GM21825 (cell line): ENCODE measurements at regions not wholly inside any gene's neighbourhood (a gene's known extent, or its start where the extent isn't known, plus 50 kb on each side); places are given as distances from the start of the nearest gene placed in this dataset.
A peak's percentile ranks its signal among the peaks of the same experiment; 100 is the strongest.
"Not testable (repeated sequence)": the region's sequence is repeated elsewhere in the genome, so short reads cannot be mapped to it uniquely, and the experiment has no call there.

ENCODE experiments used
- ATAC-seq: cut with Tn5 transposase; IDR thresholded peaks from one replicate; pipeline ENCODE4 v1.9.1; 2021; ENCODE audit warnings: mild to moderate bottlenecking, moderate library complexity; ENCODE audit not compliant: unreplicated experiment

DNA sequence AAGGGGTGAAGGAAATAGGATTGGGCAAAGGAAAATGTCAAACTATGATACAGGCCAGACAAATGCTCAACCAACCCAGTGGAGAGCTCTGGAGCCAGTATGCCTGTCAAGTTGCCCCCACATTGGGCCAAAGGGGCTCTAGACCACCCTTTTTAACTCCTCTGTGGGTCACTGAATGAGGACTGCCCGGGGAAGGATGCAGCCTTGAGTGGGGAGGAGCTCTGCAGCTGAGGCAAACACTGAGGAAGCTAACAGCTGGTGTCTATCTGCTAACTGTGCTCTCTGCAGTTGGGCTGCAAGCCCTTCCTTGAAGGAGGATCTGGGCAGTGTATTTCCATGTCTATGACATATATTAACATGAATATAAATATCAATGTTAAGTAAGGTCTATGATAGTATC, 98.4 kb upstream of the PRSS16 start:
- ATAC-seq = no peak

DNA sequence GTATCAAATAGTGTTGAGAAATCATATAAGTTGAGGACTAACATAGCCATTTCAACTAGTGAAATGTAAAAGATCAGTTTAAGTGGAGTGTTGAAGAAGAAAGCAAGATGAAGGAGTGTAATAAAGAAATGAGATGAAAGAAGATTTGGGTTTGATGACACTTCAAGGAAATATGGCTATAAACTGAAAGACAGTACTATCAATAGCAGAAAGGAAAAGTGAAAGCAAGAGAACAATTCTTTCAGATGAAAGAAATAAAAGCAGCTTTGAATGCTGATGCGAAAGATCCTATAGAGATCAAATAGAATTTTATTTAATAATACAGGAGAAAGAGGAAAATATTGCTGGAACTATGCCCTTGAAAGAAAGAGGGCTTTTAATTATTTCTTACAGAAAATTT, 92.8 kb upstream of the PRSS16 start:
- no peak for ATAC-seq

DNA sequence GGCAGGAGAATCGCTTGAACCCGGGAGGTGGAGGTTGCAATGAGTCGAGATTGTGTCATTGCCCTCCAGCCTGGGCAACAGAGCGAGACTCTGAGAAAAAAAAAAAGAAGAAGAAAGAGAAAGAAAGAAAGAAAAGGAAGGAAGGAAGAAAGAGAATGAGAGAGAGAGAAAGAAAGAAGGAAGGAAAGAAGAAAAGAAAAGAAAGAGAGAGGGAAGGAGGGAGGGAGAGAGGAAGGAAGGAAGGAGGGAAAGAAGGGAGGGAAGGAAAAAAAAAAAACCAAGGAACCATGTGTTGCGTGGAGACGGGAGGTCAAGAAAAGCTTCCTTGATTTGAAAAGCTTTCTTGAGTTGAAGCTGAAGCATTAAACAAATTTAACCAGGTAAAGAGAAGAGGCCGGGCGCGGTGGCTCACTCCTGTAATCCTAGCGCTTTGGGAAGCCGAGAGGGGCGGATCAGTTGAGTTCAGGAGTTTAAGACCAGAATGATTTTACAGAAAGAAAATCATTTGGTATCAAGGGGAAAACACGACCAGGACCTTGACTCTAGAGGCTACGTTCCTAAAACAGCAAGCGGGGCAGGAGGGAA, 90.5 kb upstream of the PRSS16 start:
- ATAC-seq = no peak

DNA sequence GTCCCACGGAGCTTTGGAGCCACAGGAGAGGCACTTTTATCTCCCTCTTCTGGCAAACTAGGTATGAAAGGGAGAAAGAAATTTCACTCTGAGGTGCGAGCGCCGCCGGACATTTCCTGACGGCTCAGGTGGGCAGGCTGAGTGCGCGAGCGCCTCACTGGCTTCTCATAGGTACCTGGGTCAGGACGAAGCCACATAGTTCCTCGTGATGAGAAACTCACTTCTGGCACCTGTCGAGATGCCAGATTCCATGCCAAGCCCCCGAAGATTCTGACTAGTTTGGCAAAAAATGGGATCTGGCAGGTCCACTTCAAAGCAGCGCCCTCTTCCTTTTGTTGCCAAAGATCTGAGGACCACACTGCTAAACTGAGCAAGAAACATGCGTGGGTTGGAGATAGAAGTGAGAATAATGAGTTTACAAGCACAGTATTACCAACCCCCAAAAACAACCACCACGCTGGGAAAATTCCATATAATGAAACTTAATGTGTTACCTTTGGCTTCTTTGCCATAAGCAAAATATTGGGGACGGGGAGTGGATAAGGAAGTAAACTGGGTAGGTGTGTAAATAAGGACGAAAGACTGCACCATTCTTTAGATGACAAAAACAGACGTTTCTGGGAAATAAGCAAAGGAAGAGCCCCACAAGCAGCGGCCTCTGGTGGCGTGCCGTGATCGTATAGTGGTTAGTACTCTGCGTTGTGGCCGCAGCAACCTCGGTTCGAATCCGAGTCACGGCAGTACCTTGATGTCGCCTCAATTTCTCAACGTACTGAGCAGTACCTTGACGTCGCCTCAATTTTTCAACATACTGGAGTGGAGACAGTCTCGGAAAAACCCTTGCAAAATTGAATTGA, 89.8 kb upstream of the PRSS16 start:
- peak; percentile 46 for ATAC-seq

DNA sequence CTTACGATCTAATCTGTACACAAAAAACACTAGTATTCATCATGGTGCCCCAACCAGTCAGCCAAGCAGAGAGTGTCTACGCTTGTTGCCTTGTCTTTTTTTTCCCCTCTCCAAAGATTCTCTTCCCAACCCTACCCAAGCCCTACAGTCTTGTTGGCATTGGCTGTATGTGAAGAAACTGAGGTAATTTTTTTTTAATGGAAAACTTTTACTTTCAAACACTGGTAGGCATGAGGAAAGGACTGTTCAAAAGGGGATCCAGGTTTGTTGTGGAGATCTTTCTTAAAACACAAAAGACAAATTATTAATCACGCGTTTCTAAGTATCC, 89.2 kb upstream of the PRSS16 start:
- ATAC-seq = no peak

DNA sequence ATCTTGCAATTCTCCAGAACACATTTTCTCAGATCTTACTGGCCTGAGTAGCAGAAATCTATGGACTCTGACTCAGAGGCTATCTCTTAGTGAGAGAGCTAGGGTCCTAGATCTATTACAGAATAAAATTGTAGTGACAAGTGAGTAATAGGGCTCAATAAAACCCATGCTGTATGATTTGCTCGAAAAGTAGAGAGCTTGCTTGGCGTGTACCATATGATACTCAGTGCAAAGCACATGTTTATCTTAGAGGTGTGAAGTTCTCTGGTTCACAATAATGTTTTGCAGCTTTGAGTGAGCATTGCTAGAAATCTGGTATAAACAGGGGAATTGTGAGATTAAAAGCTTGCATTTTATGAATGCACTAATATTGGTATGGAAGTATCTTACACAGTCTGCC, 87.8 kb upstream of the PRSS16 start:
- no peak for ATAC-seq

DNA sequence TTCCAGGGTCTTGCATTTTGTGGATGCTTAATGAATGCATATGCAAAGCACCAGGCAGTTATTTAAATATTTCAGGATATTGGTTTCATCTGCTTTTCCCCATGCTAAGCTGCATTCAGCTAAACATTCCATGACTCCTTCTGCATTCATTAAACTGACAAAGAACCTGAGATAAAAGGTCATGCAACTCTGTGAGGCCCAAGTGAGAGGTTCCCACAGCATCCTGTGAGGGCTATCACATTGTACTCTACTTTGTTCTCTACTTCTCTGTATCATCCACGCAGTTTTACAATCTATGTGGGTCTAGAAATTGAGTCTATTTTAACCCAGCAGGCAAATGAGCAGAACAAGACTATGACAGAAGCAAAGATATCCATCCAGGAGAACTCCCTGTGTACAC, 86.4 kb upstream of the PRSS16 start:
- ATAC-seq = no peak

DNA sequence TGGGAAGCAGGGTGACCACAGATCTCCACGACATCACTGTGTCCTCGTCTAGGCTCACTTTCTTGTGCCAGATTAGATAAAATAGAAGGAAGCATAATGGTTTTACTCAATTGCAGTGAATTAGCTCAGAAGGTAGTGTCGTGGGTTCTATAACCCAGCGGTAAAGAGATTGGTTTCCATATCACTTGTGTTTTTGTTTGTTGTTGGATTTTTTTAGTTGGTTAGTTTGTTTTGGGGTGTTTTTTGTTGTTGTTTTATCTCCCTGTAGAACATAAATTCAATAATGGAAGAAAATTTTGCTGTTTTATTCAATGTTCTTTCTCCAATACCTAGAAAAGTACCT, 85.9 kb upstream of the PRSS16 start:
- no peak for ATAC-seq

DNA sequence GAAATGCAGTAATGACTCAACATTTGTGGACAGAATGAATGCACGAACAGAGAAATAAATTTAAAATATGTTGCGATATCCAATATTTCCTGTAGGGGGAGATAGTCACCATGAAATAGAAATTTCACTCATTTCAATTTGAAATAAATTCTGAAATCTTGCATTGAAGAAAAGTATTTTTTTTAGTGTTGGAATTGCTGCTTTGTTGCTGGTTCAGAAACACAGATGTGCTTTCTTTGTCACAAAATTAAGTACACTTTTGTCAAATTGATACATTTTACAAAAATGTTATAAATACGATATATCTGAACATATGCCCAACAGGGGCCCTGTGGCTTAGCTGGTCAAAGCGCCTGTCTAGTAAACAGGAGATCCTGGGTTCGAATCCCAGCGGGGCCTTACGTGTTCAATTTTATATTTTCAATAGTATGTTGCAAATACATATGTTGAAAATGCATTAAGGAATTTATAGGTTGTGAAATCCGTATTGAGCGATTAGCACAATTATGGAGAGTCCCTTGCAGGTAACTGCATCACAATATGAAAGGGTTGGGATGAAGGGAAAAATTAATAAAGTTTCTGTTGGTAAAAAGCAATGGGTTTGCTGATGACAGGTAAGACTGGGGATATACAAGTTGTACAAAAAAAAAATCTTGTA, 85.4 kb upstream of the PRSS16 start:
- ATAC-seq = no peak

DNA sequence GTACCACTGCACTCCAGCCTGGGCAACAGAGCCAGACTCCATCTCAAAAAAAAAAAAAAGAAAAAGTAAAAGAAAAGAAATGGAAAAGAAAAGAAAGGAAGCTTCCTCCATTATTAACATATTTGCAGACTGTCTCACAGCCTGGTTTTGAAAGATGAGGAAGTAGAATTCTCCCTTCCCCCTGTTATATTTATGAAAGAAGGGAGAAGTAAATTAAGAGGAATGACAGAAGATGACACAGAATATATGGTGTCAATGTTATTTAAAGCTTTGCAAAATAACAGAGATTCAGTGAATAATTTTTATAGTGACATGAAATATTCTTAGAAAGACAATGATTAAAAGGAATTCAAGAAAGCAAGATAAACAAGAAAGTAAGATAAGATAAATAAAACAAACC, 83.7 kb upstream of the PRSS16 start:
- no peak for ATAC-seq

DNA sequence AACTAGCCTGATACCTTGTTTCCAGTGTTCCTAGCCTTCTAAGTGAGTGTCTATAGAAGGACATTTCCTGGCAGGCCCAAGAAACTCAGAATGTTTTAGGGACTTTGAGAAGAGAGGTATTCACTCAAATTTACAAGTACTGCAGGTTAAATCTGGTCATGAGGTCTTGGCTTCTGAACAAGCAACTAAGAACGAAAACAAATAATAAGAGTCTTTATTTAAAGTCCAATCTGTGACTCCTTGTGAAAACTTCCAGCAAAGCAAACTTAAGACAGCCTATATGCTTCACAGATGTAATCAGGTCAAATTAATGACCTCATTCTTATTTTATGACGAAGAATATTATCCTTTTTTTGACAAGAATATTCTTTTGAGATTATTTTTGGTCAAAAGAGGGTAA, 79.4 kb upstream of the PRSS16 start:
- ATAC-seq = no peak

DNA sequence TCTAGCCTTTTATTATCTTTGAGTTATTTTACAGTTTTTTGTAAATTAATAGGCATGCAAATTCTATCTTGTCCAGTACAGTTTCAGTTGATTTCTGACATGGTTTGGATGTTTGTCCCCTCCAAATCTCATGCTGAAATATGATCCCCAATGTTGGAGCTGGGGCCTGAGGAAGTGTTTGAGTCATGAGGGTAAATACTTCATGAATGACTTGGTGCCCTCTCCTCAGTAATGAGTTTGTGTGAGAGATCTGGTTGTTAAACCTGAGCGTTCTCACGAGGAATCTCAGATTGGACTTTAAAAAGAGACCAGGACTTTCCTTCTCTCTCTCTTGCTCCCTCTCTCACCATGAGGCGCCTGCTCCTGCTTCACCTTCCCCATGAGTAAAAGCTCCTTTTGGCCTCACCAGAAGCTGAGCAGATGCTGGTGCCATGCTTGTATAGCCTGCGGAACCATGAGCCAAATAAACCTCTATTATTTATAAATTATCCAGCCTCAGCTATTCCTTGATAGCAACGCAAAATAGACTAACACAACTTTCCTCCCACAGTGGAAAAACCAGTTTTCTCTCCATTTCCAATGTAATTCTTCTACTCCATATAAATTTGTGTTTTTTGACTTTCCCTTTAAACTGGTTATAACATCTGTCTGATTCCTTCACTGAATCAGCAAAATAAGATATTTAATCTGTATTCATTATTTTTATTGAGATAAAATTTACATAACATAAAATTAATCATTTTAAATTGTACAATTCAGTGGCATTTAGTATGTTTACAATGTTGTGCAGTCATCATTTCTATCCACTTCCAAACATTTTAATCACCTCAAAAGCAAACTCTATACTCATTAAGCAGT, 78.7 kb upstream of the PRSS16 start:
- no peak for ATAC-seq

DNA sequence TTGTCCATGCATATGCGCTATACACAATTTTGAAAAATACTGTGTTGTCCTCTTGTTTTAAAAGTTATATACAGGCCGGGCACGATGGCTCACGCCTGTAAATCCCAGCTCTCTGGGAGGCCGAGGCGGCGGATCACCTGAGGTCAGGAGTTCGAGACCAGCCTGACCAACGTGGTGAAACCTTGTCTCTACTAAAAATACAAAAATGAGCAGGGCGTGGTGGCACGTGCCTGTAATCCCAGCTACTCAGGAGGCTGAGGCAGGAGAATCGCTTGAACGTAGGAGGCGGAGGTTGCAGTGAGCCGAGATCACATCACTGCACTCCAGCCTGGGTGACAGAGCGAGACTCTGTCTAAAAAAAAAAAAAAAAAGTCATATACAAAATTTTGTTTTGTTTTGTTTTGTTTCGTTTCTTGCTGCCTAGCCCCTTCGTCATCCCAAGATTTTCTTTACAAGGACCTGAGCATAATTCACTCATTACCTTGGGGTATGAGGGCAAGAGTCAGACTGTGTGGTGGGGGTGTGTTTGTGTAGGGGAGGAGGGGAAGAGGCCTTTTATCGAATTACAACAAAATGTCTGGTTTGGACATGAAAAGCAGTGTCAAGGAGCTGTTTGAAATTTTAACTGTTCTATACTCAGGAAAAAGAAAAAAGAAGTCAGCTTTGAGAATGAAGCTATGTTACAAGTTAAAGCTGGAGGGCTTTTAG, 74.8 kb upstream of the PRSS16 start:
- not testable (repeated sequence) for ATAC-seq

DNA sequence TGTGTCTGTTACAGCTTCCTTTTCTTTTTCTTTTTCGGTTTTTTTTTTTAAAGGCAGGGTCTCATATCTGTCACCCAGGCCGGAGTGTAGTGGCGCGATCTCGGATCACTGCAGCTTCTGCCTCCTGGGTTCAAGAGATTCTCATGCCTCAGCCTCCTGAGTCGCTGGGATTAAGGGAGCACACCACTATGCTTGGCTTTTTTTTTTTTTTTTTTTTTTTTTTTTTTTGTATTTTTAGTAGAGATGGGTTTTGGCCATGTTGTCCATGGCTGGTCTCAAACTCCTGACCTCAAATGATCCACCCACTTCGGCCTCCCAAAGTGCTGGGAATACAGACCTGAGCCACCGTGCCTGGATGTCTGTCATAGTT, 74.3 kb upstream of the PRSS16 start:
- ATAC-seq = not testable (repeated sequence)

DNA sequence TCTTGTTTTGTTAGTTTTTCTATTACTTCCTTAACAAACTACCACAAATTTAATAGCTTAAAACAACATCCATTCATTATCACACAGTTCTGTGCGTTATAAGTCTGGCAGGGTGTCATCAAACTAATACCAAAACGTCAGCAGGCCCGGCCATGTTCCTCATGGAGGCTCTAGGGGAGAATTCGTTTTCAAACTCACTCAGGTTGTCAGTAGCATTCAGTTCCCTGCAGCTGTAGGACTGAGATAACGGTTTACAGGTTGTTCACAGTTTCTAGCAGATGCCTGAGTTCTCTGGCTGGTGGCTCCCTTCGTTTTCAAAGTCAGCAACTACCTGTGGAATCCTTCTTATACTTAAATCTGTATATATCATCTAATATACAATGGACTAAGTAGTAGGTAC, 72.5 kb upstream of the PRSS16 start:
- ATAC-seq = no peak

DNA sequence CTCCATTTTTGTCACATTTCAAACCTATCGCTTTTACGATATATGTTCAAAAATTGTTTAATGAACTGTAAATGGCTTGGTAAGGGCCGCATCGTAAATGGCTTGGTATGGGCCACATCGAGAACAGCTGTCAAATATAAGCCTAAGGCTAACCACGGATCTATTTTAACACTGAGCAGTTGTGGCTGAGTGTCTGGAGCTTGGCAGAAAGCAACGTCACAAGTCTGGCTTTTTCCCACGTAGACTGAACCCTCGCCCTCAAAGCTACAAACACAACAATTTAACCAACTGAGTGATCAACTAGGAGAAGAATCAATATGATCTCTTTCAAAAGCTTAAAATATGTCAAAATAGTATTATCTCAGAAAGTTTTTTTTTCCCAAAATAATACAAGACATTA, 71.4 kb upstream of the PRSS16 start:
- no peak for ATAC-seq

DNA sequence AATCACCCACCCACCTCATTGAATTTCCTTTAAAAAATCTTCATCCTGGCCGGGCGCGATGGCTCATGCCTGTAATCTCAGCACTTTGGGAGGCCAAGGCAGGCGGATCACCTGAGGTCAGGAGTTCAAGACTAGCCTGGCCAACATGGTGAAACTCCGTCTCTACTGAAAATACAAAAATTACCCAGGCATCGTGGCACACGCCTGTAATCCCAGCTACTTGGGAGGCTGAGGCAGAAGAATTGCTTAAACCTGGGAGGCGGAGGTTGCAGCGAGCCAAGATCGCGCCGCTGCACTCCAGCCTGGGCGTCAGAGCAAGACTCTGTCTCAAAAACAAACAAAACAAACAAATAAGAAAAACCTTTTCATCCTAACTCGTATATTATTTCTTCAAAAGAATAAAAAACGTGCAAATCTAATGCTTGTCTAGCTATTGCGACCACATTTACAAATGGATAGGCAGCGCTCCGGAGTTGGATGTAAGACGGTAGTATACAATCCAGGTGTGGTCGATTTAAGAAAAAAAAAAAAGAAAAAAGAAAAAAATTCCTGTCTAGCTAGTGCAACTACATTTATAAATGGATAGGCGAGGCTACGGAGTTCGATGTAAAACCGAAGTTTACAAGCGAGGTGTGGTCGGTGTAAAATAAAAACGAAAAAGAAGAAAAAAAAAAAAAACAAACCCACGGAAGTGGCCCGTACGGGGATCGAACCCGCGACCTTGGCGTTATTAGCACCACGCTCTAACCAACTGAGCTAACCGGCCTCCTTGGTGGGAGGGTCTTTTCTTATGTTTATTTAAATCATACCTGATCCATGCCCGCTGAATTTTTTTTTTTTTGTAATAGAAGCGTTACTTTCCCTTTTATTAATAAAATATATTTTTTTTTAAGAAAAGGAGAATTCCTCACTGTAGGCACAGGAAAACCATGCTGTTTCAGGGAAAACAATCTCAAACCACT, 70.7 kb upstream of the PRSS16 start:
- ATAC-seq = no peak

DNA sequence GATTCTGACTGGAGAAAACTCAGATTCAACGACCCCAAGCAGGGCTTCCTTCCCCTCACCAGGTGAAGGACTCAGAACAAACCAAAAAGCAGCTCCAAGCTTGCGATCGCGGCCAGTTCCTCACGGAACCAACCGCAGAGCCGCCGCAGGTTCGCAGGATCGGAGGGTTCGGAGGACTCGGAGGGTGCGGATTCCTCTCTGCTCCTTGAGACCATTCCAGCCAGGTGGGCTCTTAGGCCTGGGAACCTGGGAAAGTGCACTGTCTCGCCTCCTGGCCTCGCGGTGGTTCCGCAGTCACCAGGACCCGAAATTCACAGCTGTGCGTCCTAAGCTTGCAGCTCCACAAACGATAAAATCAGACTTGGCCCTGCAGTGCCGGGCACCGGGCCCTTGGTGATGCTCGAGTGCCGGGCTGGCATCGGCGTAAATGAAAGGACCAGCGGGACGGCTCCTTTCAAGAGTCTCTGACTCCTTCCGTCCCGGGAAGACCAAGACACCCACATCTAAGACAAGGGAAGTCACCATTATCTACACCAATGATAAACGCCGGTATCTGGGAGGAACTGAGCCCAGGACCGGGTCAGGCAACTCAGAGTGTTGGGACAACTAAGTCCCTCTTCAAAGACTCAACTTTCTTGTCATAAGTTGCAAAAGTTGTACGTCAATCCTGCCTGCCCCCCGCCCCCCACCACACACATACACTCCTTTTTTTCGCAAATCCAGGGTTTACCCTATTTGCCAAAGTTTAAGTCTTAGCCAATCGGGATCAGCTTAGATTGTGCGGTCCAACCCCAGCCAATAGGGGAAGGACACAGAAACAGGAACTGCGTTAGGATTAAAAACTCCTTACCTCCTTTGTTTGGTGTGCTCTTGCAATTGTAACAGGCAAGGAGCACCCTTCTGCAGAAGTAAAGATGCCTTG, 69.8 kb upstream of the PRSS16 start:
- ATAC-seq = peak; percentile 67

DNA sequence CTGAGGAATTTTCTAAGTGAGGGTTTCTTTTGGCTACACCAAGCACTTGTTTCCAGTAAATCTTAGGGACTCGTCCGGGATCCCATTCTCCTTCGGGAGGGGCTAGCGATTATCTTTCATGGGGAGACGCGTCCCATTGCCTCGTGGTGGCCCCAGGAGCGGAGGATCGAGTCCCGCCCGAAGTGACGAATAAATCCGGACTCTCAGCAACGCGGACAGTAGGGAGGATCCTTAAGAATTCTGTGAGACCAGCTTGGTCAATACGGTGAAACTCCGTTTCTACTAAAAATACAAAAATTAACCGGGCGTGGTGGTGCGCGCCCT, 69.1 kb upstream of the PRSS16 start:
- peak; percentile 7 for ATAC-seq
